AG08395 (cell line): ENCODE measurements at regions not wholly inside any gene's neighbourhood (a gene's known extent, or its start where the extent isn't known, plus 50 kb on each side); places are given as distances from the start of the nearest gene placed in this dataset.
A peak's percentile ranks its signal among the peaks of the same experiment; 100 is the strongest.

ENCODE experiments used
- DNase-seq: peaks from one replicate; pipeline ENCODE4 v3.0.0; 2012; ENCODE audit warnings: mixed read lengths, low spot score

- no peak for DNase-seq
Observed at GRCh38 chr2:128791985-128792320, 473.3 kb upstream of the HS6ST1 start.

- no peak for DNase-seq
Observed at GRCh38 chr2:128792476-128793054, 473.9 kb upstream of the HS6ST1 start.

GRCh38 chr2:128793404-128793803, 474.7 kb upstream of the HS6ST1 start:
- no peak for DNase-seq

- DNase-seq, result no peak
Observed at GRCh38 chr2:128794285-128794684, 475.6 kb upstream of the HS6ST1 start.

GRCh38 chr2:128796321-128796720, 477.7 kb upstream of the HS6ST1 start:
- DNase-seq, result no peak

GRCh38 chr2:128797092-128797491, 478.4 kb upstream of the HS6ST1 start:
- DNase-seq, result no peak

- no peak for DNase-seq
Observed at GRCh38 chr2:128797533-128797932, 478.9 kb upstream of the HS6ST1 start.

- no peak for DNase-seq
Observed at GRCh38 chr2:128797937-128798336, 479.3 kb upstream of the HS6ST1 start.

GRCh38 chr2:128798502-128799283, 480.0 kb upstream of the HS6ST1 start:
- no peak for DNase-seq

GRCh38 chr2:128799284-128799552, 480.6 kb upstream of the HS6ST1 start:
- no peak for DNase-seq

- no peak for DNase-seq
Observed at GRCh38 chr2:128799730-128800129, 481.1 kb upstream of the HS6ST1 start.

- no peak for DNase-seq
Observed at GRCh38 chr2:128801576-128801975, 482.9 kb upstream of the HS6ST1 start.

GRCh38 chr2:128803222-128803621, 484.6 kb upstream of the HS6ST1 start:
- no peak for DNase-seq

- no peak for DNase-seq
Observed at GRCh38 chr2:128805237-128805636, 486.6 kb upstream of the HS6ST1 start.

GRCh38 chr2:128805918-128806317, 487.2 kb upstream of the HS6ST1 start:
- no peak for DNase-seq

- no peak for DNase-seq
Observed at GRCh38 chr2:128807317-128807716, 488.6 kb upstream of the HS6ST1 start.

GRCh38 chr2:128808462-128809258, 490.0 kb upstream of the HS6ST1 start:
- DNase-seq, result peak; percentile 15

- DNase-seq, result no peak
Observed at GRCh38 chr2:128809259-128809636, 490.6 kb upstream of the HS6ST1 start.

- no peak for DNase-seq
Observed at GRCh38 chr2:128809880-128810279, 491.2 kb upstream of the HS6ST1 start.

GRCh38 chr2:128812183-128812940, 493.7 kb upstream of the HS6ST1 start:
- DNase-seq, result no peak

GRCh38 chr2:128813352-128814034, 494.8 kb upstream of the HS6ST1 start:
- no peak for DNase-seq

GRCh38 chr2:128815248-128815647, 496.6 kb upstream of the HS6ST1 start:
- no peak for DNase-seq
